Neural progenitor cell (in vitro differentiated cells): ENCODE measurements at regions not wholly inside any gene's neighbourhood (a gene's known extent, or its start where the extent isn't known, plus 50 kb on each side); places are given as distances from the start of the nearest gene placed in this dataset.

ENCODE experiments used
- DNase-seq: peaks from one replicate; pipeline ENCODE4 v3.0.0-alpha.2; 2016; ENCODE audit warnings: low spot score
- H2AFZ ChIP-seq: fragments of 200-600 bp; sonication (generic); replicated peaks from 2 replicates; pipeline ENCODE4 v1.6.1; 2016; ENCODE audit warnings: antibody characterized with exemption
- H3F3A ChIP-seq: fragments of 200-600 bp; sonication (generic); 2 replicates; pipeline ENCODE4 v1.6.1; 2016; ENCODE audit warnings: antibody characterized with exemption, low read depth
- H3K27ac ChIP-seq: fragments of 200-600 bp; sonication (generic); 2 replicates; pipeline ENCODE4 v1.5.1; 2016; ENCODE audit warnings: mild to moderate bottlenecking
- H3K27me3 ChIP-seq: fragments of 200-600 bp; sonication (generic); 2 replicates; pipeline ENCODE4 v1.6.1; 2016; ENCODE audit warnings: mild to moderate bottlenecking, moderate library complexity
- H3K36me3 ChIP-seq: fragments of 200-600 bp; sonication (generic); 2 replicates; pipeline ENCODE4 v1.5.1; 2016
- H3K4me1 ChIP-seq: fragments of 200-600 bp; sonication (generic); 2 replicates; pipeline ENCODE4 v1.6.1; 2016; ENCODE audit warnings: mixed run types
- H3K4me2 ChIP-seq: fragments of 200-600 bp; sonication (generic); 2 replicates; pipeline ENCODE4 v1.6.1; 2016
- H3K4me3 ChIP-seq: fragments of 200-600 bp; sonication (generic); 2 replicates; pipeline ENCODE4 v1.5.1; 2016
- H3K79me2 ChIP-seq: fragments of 200-600 bp; sonication (generic); 2 replicates; pipeline ENCODE4 v1.6.1; 2016; ENCODE audit warnings: low read depth
- H3K9ac ChIP-seq: fragments of 200-600 bp; sonication (generic); 2 replicates; pipeline ENCODE4 v1.6.1; 2016
- H3K9me3 ChIP-seq: fragments of 200-600 bp; sonication (generic); 2 replicates; pipeline ENCODE4 v1.5.1; 2016; ENCODE audit warnings: low read depth
- H4K20me1 ChIP-seq: fragments of 200-600 bp; sonication (generic); 2 replicates; pipeline ENCODE4 v1.6.1; 2016; ENCODE audit warnings: low read depth
- H3K27ac Mint-ChIP-seq: 3 replicates; pipeline ENCODE4 v1.8.0; 2021; ENCODE audit warnings: mixed read lengths
- H3K27me3 Mint-ChIP-seq: 2 replicates; pipeline ENCODE4 v1.8.0; 2022; ENCODE audit warnings: low read depth, mild to moderate bottlenecking, inconsistent platforms, moderate library complexity, mixed read lengths; ENCODE audit not compliant: insufficient read depth
- H3K36me3 Mint-ChIP-seq: 3 replicates; pipeline ENCODE4 v1.8.0; 2021; ENCODE audit warnings: mixed read lengths
- H3K4me1 Mint-ChIP-seq: 3 replicates; pipeline ENCODE4 v1.8.0; 2021; ENCODE audit warnings: mixed read lengths
- H3K4me3 Mint-ChIP-seq: 3 replicates; pipeline ENCODE4 v1.8.0; 2021; ENCODE audit warnings: mild to moderate bottlenecking, moderate library complexity, mixed read lengths
- H3K9me3 Mint-ChIP-seq: 3 replicates; pipeline ENCODE4 v1.8.0; 2020; ENCODE audit warnings: mixed read lengths
- CTCF ChIP-seq: fragments of 200-600 bp; sonication (generic); IDR thresholded peaks from 2 replicates; pipeline ENCODE4 v1.5.1; 2017; ENCODE audit warnings: antibody characterized with exemption, mild to moderate bottlenecking
- EZH2 ChIP-seq: fragments of 200-600 bp; sonication (generic); IDR thresholded peaks from 2 replicates; pipeline ENCODE4 v1.6.1; 2017; ENCODE audit warnings: antibody characterized with exemption, mild to moderate bottlenecking, moderate library complexity
- EZH2phosphoT487 ChIP-seq: fragments of 200-600 bp; sonication (generic); IDR thresholded peaks from 2 replicates; pipeline ENCODE4 v1.6.1; 2017; ENCODE audit warnings: antibody characterized with exemption

DNA sequence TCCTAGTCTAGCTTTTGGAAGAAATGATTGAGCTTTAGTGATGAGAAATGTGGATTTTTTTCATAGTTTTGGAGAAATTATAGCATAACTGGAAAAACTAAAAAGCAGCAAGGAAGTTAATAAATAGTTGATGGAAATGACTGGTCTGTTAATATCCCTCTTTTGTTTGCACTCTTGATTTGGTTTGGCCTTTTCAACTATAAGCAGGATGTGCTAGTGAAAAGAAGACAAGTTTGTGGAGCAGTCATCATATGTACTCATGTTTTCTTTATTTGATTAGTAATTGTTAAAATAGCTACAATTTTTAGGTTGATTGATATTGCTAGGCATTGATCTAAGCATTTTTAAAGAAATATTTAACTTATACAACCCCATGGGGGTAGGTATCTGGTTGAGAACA is 374.7 kb downstream of the TAF11L14 start:
- no peaks in the 10 kb centered on the region for H3K79me2 ChIP-seq
- H4K20me1 ChIP-seq, result no peaks in the 10 kb centered on the region

GRCh38 chr5:18010053-18010452 is 375.8 kb downstream of the TAF11L14 start:
- no peak overlapping the region for H2AFZ ChIP-seq
- no peaks in the 10 kb centered on the region for H3F3A ChIP-seq
- Mint-ChIP-seq H3K4me3 (no peak overlapping the region), H3K27me3 (no peaks in the 10 kb centered on the region), H3K27ac (no peak overlapping the region), H3K36me3 (no peaks in the 10 kb centered on the region), H3K9me3 (peaks cover 8% of the 10 kb centered on the region), H3K4me1 (no peaks in the 10 kb centered on the region)
- TF ChIP-seq EZH2 (no peak), CTCF (peak; percentile 12)
- no peak overlapping the region for H3K27ac ChIP-seq
- no peaks in the 10 kb centered on the region for H3K36me3 ChIP-seq
- H3K4me1 ChIP-seq, result no peaks in the 10 kb centered on the region
- no peaks in the 10 kb centered on the region for H3K79me2 ChIP-seq
- H3K4me2 ChIP-seq, result no peak overlapping the region
- no peaks in the 10 kb centered on the region for H3K27me3 ChIP-seq
- DNase-seq, result peak; percentile 22
- no peak overlapping the region for H3K9ac ChIP-seq
- no peaks in the 10 kb centered on the region for H4K20me1 ChIP-seq
- H3K4me3 ChIP-seq, result no peak overlapping the region
- no peaks in the 10 kb centered on the region for H3K9me3 ChIP-seq

More for the DNA sequence above, 374.7 kb downstream of the TAF11L14 start:
- Mint-ChIP-seq H3K27me3 (no peaks in the 10 kb centered on the region), H3K27ac (no peak overlapping the region), H3K4me1 (no peaks in the 10 kb centered on the region), H3K4me3 (no peak overlapping the region), H3K9me3 (peaks cover 9% of the 10 kb centered on the region), H3K36me3 (no peaks in the 10 kb centered on the region)
- Histone ChIP-seq H3K36me3 (no peaks in the 10 kb centered on the region), H3F3A (no peaks in the 10 kb centered on the region), H2AFZ (no peak overlapping the region), H3K4me2 (no peak overlapping the region), H3K27me3 (no peaks in the 10 kb centered on the region), H3K9me3 (no peaks in the 10 kb centered on the region), H3K4me3 (no peak overlapping the region), H3K4me1 (no peaks in the 10 kb centered on the region), H3K27ac (no peak overlapping the region), H3K9ac (no peak overlapping the region)
- DNase-seq, result no peak
- TF ChIP-seq EZH2 (no peak), EZH2phosphoT487 (no peak), CTCF (no peak)

DNA sequence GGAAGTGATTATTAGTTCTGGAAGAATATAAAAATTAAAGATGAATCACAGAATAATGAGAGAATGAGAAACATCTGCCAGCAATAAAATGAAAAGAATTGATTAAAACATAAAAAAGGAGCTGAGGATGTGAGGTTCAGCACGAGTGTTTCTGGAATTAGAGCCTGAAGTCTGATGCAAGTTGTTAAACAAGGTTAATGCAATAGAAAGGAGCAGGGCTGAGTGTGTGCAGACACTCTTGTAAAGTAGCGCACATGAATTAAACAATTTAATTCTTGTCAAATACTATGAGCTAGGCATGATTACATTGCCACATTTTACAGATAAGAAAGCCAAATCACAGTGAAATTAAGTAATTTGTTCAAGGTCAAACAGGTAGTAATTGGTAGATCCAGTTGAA is 384.2 kb downstream of the TAF11L14 start:
- H4K20me1 ChIP-seq, result no peaks in the 10 kb centered on the region
- H3K36me3 Mint-ChIP-seq, result no peaks in the 10 kb centered on the region
- DNase-seq, result no peak
- no peak overlapping the region for H3K4me3 ChIP-seq
- TF ChIP-seq EZH2 (no peak), EZH2phosphoT487 (no peak), CTCF (no peak)
- no peaks in the 10 kb centered on the region for H3F3A ChIP-seq
- no peaks in the 10 kb centered on the region for H3K9me3 ChIP-seq
- no peak overlapping the region for H3K27ac Mint-ChIP-seq
- no peak overlapping the region for H3K4me2 ChIP-seq
- H3K9me3 Mint-ChIP-seq, result no peaks in the 10 kb centered on the region
- H3K4me3 Mint-ChIP-seq, result no peak overlapping the region
- H3K4me1 ChIP-seq, result no peaks in the 10 kb centered on the region
- H3K27ac ChIP-seq, result no peak overlapping the region
- H2AFZ ChIP-seq, result no peak overlapping the region
- H3K9ac ChIP-seq, result no peak overlapping the region
- H3K36me3 ChIP-seq, result no peaks in the 10 kb centered on the region
- H3K27me3 Mint-ChIP-seq, result no peaks in the 10 kb centered on the region
- no peaks in the 10 kb centered on the region for H3K27me3 ChIP-seq
- no peaks in the 10 kb centered on the region for H3K4me1 Mint-ChIP-seq
- no peaks in the 10 kb centered on the region for H3K79me2 ChIP-seq

DNA sequence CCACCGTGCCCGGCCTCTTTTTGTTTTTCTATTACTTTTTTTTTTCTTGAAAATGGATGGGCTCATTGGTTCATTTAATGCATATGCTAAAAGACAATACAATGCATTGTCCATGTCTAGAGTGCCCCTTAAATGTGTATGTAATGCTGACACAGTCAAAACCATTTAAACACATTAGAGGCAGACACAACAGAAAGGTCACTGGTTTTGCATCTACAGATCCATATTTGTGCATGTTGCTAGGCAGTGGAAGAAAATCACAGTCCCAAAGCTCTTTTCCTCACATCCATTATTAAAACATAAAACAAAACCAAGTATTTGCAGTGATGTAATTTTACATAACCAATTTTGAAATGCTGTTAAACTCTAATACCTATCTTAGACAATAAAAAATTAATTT is 389.0 kb downstream of the TAF11L14 start:
- Histone ChIP-seq H3K9me3 (no peaks in the 10 kb centered on the region), H3K4me1 (no peaks in the 10 kb centered on the region), H2AFZ (no peak overlapping the region), H3K27me3 (no peaks in the 10 kb centered on the region), H3K9ac (no peak overlapping the region), H3K4me3 (no peak overlapping the region), H3K4me2 (no peak overlapping the region), H3F3A (no peaks in the 10 kb centered on the region), H3K36me3 (no peaks in the 10 kb centered on the region), H4K20me1 (no peaks in the 10 kb centered on the region), H3K79me2 (no peaks in the 10 kb centered on the region), H3K27ac (no peak overlapping the region)
- DNase-seq, result no peak
- Mint-ChIP-seq H3K27me3 (no peaks in the 10 kb centered on the region), H3K9me3 (no peaks in the 10 kb centered on the region), H3K4me1 (no peaks in the 10 kb centered on the region), H3K27ac (no peak overlapping the region), H3K36me3 (no peaks in the 10 kb centered on the region), H3K4me3 (no peak overlapping the region)
- TF ChIP-seq CTCF (no peak), EZH2 (no peak), EZH2phosphoT487 (no peak)
